ENCODE measurements at regions not wholly inside any gene's neighbourhood (a gene's known extent, or its start where the extent isn't known, plus 50 kb on each side); places are given as distances from the start of the nearest gene placed in this dataset.

DNA sequence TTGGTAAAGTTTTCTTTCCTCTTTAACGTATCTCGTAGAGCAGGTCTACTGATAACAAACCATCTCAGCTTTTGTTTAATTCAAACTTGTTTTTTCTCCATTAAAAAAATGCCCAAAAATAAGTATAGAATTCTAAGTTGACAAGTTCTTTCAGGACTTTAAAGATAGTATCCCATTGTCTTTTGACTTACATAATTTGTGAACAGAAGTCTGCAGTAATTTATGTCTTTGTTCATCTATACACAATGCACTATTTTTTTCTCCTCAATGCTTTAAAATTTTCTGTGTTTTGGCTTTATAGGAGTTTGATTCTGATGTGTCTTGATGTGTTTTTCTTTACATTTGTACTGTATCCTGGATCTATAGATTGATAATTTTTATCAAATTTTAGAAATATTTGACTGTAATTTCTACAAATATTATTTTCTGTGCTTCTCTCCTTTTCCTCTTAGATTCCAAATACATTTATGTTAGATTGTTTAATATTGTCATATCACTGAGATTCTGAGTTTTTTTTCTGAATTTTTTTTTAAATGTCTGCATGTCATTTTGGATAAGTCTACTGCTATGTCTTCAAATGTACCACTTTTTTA is 143.3 kb downstream of the FTCDNL1 start:
- Histone ChIP-seq H3K4me3 (ENCODE audit: low read length) (no peak overlapping the region), H3K9me3 (ENCODE audit: low read length) (peaks cover 1% of the 10 kb centered on the region), H3K36me3 (ENCODE audit: insufficient read depth, low read length) (no peaks in the 10 kb centered on the region), H3K27me3 (ENCODE audit: insufficient read depth, low read length) (no peaks in the 10 kb centered on the region), H3K4me1 (ENCODE audit: insufficient read depth, low read length) (no peaks in the 10 kb centered on the region), H2AFZ (ENCODE audit: low read depth, low read length) (no peak overlapping the region)

DNA sequence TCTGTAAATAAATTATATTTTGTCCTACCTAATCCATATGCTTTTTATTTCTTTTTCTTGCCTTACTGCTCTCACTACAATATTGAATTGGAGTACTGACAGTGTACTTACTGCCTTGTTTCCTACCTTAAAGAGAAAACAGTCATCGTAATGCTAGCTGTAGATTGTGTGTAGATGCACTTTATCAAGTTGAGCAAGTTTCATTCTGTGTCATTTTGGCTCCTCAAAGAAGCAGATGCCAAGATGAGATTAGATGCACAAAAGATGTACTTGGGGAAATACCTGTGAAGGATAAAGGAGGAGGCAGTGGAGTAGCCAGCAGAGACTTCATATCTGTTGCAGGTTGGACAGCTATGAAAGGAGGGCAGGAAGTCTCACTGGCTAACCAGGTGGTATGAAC is 145.5 kb downstream of the FTCDNL1 start:
- Histone ChIP-seq H2AFZ (ENCODE audit: low read depth, low read length) (no peak overlapping the region), H3K36me3 (ENCODE audit: insufficient read depth, low read length) (no peaks in the 10 kb centered on the region), H3K9me3 (ENCODE audit: low read length) (peaks cover 1% of the 10 kb centered on the region), H3K4me3 (ENCODE audit: low read length) (no peak overlapping the region), H3K27me3 (ENCODE audit: insufficient read depth, low read length) (no peaks in the 10 kb centered on the region), H3K4me1 (ENCODE audit: insufficient read depth, low read length) (no peaks in the 10 kb centered on the region)

DNA sequence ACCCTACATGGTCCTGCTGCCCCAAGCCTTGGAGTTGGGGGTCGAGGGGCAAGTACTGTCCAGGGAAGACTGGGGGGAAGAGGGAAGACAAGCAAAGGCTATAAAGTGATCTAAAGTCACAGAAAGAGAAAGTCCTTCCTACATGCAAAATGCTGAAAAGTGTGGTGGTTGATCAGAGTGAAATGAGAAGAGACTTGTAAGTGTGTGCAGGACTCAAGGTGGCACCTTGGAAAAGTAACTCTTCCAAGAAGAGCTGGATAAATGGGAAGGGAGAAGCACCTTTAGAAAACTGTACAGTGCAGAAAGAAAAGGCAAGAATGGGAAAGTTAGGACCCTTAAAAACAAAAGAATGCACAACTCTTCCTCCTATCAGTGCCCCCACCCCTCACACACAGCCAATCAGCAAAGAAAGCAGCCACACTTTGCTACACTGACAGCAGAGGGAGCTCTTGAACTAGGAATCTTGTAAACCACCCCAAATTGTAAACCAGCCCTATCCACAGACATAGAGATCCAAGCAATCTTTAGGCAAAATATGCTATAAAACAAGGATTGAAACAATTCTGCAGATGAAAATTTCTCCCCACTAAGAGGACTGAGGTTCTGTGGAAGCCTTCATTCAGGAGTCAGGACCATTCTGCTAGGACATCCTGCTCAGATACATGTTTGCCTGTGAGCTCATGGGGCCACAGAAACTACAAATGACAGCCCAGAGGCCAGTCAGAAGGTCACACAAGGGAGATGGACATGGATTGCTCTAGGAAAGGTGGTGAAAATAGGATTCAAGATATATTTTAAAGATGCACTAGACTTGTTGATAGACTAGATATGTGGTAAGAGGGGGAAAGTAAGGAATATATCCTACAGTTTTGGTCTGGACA is 146.4 kb downstream of the FTCDNL1 start:
- Histone ChIP-seq H2AFZ (ENCODE audit: low read depth, low read length) (no peak overlapping the region), H3K9me3 (ENCODE audit: low read length) (peaks cover 1% of the 10 kb centered on the region), H3K27me3 (ENCODE audit: insufficient read depth, low read length) (no peaks in the 10 kb centered on the region), H3K4me3 (ENCODE audit: low read length) (no peak overlapping the region), H3K4me1 (ENCODE audit: insufficient read depth, low read length) (no peaks in the 10 kb centered on the region), H3K36me3 (ENCODE audit: insufficient read depth, low read length) (no peaks in the 10 kb centered on the region)

DNA sequence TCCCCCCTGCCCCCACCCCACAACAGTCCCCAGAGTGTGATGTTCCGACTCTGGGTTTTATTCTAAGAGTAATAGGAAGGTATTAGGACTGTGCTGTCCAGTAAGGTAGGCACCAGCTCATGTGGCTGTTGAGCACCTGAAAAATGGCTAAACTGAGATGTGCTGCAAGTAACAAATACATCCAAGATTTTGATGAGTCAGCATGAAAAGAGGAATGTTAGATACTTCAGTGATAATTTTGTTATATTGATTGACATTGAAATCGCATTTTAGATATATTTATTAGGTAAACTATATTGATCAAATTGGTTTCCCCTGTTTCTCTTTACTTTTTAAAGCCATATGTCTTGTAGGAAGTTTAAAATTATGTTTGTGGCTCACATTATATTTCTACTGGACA is 147.8 kb downstream of the FTCDNL1 start:
- no peaks in the 10 kb centered on the region for H3K36me3 ChIP-seq (ENCODE audit: insufficient read depth, low read length)
- no peaks in the 10 kb centered on the region for H3K4me1 ChIP-seq (ENCODE audit: insufficient read depth, low read length)
- H3K4me3 ChIP-seq (ENCODE audit: low read length) = no peak overlapping the region
- H2AFZ ChIP-seq (ENCODE audit: low read depth, low read length) = no peak overlapping the region
- peaks cover 1% of the 10 kb centered on the region for H3K9me3 ChIP-seq (ENCODE audit: low read length)
- H3K27me3 ChIP-seq (ENCODE audit: insufficient read depth, low read length) = no peaks in the 10 kb centered on the region

DNA sequence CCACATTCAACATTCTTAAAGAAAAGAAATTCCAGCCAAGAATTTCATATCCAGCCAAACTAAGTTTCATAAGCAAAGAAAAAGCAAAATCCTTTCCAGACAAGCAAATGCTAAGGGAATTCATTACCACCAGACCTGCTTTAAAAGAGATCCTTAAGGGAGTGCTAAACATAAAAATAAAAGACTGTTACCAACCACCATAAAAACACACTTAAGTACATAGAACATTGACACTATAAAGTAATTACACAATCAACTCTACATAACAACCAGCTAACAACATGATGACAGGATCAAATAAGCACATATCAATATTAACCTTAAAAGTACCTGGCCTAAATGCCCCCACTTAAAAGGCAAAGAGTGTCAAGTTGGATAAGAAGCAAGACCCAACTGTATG is 153.5 kb downstream of the FTCDNL1 start:
- H3K27me3 ChIP-seq (ENCODE audit: insufficient read depth, low read length) = no peaks in the 10 kb centered on the region
- no peaks in the 10 kb centered on the region for H3K4me1 ChIP-seq (ENCODE audit: insufficient read depth, low read length)

DNA sequence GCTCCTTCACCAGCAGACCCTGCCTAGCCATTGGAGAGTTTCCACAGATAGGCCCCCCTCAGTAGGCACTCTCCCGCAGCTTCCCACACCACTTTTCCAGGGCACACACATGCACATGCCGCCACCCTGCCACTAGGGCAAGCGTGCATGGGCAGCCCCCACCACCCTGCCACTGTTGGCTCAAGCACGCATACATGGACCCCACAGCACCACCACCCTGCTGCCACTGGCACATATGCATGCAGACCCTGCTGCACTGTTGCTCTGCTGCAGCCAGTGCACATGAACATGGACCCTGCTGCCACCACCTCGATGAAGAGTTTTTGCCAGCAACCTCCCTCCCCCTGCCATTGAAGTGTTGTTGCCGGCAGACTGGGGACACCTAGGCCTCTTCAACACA is 154.9 kb downstream of the FTCDNL1 start:
- H3K4me3 ChIP-seq (ENCODE audit: low read length) = no peak overlapping the region
- H3K36me3 ChIP-seq (ENCODE audit: insufficient read depth, low read length) = no peaks in the 10 kb centered on the region
- no peaks in the 10 kb centered on the region for H3K9me3 ChIP-seq (ENCODE audit: low read length)
- no peaks in the 10 kb centered on the region for H3K4me1 ChIP-seq (ENCODE audit: insufficient read depth, low read length)
- H2AFZ ChIP-seq (ENCODE audit: low read depth, low read length) = no peak overlapping the region
- H3K27me3 ChIP-seq (ENCODE audit: insufficient read depth, low read length) = no peaks in the 10 kb centered on the region

More for the DNA sequence above, 153.5 kb downstream of the FTCDNL1 start:
- H3K36me3 ChIP-seq (ENCODE audit: insufficient read depth, low read length) = no peaks in the 10 kb centered on the region
- no peak overlapping the region for H3K4me3 ChIP-seq (ENCODE audit: low read length)
- H3K9me3 ChIP-seq (ENCODE audit: low read length) = no peaks in the 10 kb centered on the region
- no peak overlapping the region for H2AFZ ChIP-seq (ENCODE audit: low read depth, low read length)

DNA sequence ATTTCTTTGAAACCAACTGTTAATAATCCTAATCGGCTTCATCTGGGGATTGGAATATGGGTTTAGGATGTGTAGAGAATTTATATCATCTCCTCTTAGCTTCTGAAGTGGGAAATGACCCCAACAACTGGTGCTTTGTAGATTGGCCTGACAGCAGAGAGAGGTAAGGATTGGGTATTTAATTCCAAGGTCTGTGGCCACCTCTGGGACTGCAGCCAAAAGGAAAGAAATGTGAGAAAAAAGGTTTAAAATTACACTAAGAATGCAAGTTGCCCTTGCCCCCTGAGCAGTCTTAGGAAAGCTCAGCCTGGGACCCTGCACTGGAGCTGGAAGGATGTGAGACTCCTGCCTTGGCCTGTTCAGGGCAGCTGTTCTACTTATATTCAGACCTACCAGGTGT is 157.1 kb downstream of the FTCDNL1 start:
- Histone ChIP-seq H3K27me3 (ENCODE audit: insufficient read depth, low read length) (no peaks in the 10 kb centered on the region), H3K9me3 (ENCODE audit: low read length) (no peaks in the 10 kb centered on the region), H3K36me3 (ENCODE audit: insufficient read depth, low read length) (no peaks in the 10 kb centered on the region), H3K4me1 (ENCODE audit: insufficient read depth, low read length) (no peaks in the 10 kb centered on the region), H3K4me3 (ENCODE audit: low read length) (no peak overlapping the region), H2AFZ (ENCODE audit: low read depth, low read length) (no peak overlapping the region)

DNA sequence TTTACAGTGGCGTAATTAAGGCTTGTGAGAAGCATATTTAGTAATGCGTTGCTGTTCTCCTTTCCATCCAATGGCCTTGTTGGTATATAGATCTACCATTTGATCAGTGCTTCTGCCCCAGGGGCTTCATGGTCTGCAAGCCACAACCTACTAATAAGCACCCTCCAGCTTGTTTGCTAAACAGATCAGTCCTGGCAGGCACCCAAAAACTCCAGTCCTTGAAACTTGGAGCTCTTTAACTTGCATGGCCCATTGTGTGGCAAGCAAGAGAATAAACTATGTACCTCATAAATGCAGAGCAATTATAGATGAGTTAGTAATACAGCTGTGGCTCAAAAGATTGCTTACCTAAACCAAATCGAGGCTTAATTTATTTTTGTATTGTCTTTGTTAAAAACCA is 158.5 kb downstream of the FTCDNL1 start:
- Histone ChIP-seq H3K9me3 (ENCODE audit: low read length) (no peaks in the 10 kb centered on the region), H2AFZ (ENCODE audit: low read depth, low read length) (no peak overlapping the region), H3K27me3 (ENCODE audit: insufficient read depth, low read length) (no peaks in the 10 kb centered on the region), H3K36me3 (ENCODE audit: insufficient read depth, low read length) (no peaks in the 10 kb centered on the region), H3K4me1 (ENCODE audit: insufficient read depth, low read length) (no peaks in the 10 kb centered on the region), H3K4me3 (ENCODE audit: low read length) (no peak overlapping the region)

DNA sequence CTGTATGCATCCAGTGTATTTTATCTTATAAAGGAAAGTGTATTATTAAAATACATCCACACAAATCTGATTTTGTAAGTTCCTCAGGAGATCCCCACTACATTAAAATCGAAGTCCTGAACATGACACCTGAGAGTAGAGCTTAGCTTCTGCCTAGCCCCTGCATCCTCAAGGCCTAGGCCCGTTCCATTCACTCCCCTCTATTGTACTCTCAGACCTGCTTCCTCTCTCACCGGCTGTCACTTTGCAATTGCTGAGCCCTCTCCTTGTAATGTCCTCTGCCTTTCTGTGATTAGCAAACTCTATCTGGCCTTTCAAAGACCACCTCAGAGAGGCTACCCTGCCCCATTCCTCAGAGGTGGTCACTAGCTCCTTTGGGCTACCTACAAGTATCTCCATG is 160.8 kb downstream of the FTCDNL1 start:
- Histone ChIP-seq H3K4me3 (ENCODE audit: low read length) (no peak overlapping the region), H3K4me1 (ENCODE audit: insufficient read depth, low read length) (no peaks in the 10 kb centered on the region), H3K9me3 (ENCODE audit: low read length) (no peaks in the 10 kb centered on the region), H3K36me3 (ENCODE audit: insufficient read depth, low read length) (no peaks in the 10 kb centered on the region), H3K27me3 (ENCODE audit: insufficient read depth, low read length) (no peaks in the 10 kb centered on the region), H2AFZ (ENCODE audit: low read depth, low read length) (no peak overlapping the region)

DNA sequence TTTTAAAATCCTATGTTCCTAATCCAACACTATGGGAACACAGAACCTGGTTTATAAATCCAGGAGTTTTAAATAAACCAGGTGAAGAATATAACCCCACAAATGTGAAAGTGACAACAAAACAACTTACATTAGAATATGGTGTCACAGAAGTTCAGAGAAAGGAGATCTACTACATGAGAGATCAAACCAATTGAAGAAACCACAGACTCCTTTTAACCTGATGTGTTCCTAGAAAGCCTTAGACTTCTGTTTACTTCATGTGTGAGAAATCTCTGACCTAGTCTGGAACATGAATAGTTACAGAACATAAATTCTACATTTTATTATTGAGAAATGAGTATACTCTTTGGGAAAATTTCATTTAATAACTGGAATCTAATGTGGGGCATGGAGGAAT is 165.3 kb downstream of the FTCDNL1 start:
- Histone ChIP-seq H3K27me3 (ENCODE audit: insufficient read depth, low read length) (no peaks in the 10 kb centered on the region), H3K4me3 (ENCODE audit: low read length) (no peak overlapping the region), H3K36me3 (ENCODE audit: insufficient read depth, low read length) (no peaks in the 10 kb centered on the region), H3K9me3 (ENCODE audit: low read length) (no peaks in the 10 kb centered on the region), H3K4me1 (ENCODE audit: insufficient read depth, low read length) (no peaks in the 10 kb centered on the region), H2AFZ (ENCODE audit: low read depth, low read length) (no peak overlapping the region)

DNA sequence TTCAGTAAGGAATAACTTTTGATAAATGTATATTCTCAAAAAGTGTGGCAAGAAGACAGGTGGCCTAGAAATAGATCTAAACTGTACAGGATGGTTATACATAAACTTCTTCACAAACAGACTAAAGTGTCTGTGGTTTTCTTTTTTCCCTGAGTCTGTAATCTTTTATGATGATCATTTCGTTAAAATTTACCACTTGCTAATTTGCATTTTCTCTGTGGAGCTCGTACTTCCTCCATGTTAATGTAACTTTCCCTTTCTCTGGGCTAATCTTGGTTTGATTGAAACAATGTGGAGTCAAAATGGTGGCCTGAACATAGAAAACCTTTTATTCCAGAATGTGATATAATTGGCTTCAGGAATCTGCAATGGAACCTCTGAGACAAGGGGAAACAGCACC is 166.2 kb downstream of the FTCDNL1 start:
- H3K4me3 ChIP-seq (ENCODE audit: low read length) = no peak overlapping the region
- H3K36me3 ChIP-seq (ENCODE audit: insufficient read depth, low read length) = no peaks in the 10 kb centered on the region
- H3K4me1 ChIP-seq (ENCODE audit: insufficient read depth, low read length) = peaks cover 3% of the 10 kb centered on the region
- no peaks in the 10 kb centered on the region for H3K9me3 ChIP-seq (ENCODE audit: low read length)
- no peaks in the 10 kb centered on the region for H3K27me3 ChIP-seq (ENCODE audit: insufficient read depth, low read length)
- no peak overlapping the region for H2AFZ ChIP-seq (ENCODE audit: low read depth, low read length)

DNA sequence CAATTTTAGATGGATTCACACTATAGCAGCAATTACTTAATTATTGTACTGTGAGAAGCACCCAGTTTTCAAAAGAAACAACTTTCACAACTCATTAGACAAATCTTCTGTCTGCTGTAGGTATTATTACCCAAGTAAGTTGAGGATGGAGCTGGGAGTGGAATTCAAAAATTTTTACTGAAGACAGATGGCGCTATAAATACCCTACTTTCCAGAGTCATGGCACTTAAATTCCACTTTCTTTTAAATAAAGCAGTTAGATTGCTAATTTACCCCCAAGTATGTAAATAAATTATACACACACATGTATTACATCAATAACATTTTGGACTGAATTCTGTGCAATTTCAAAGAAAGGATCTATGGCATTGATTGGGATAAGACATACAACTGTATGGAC is 166.8 kb downstream of the FTCDNL1 start:
- Histone ChIP-seq H3K4me3 (ENCODE audit: low read length) (no peak overlapping the region), H2AFZ (ENCODE audit: low read depth, low read length) (no peak overlapping the region), H3K36me3 (ENCODE audit: insufficient read depth, low read length) (no peaks in the 10 kb centered on the region), H3K9me3 (ENCODE audit: low read length) (no peaks in the 10 kb centered on the region), H3K4me1 (ENCODE audit: insufficient read depth, low read length) (peaks cover 4% of the 10 kb centered on the region), H3K27me3 (ENCODE audit: insufficient read depth, low read length) (no peaks in the 10 kb centered on the region)

DNA sequence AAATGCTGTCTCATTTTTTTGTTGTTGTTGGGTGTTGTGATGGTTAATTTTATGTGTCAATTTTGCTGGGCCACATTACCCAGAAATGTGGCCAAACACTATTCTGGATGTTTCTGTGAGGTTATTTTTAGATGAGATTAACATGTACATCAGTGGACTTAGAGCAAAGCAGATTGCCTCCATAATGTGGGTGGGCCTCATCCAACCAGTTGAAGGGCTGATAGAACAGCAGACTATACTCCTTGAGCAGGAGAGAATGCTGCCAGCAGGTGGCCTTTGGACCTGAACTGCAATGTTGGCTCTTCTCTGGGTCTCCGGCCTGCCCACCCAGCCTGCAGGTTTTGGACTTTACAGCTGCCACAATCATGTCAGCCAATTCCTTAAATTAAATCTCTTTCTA is 169.0 kb downstream of the FTCDNL1 start:
- Histone ChIP-seq H3K27me3 (ENCODE audit: insufficient read depth, low read length) (no peaks in the 10 kb centered on the region), H3K4me3 (ENCODE audit: low read length) (no peak overlapping the region), H3K9me3 (ENCODE audit: low read length) (no peaks in the 10 kb centered on the region), H2AFZ (ENCODE audit: low read depth, low read length) (no peak overlapping the region), H3K4me1 (ENCODE audit: insufficient read depth, low read length) (peaks cover 4% of the 10 kb centered on the region), H3K36me3 (ENCODE audit: insufficient read depth, low read length) (no peaks in the 10 kb centered on the region)
